ENCODE measurements at regions not wholly inside any gene's neighbourhood (a gene's known extent, or its start where the extent isn't known, plus 50 kb on each side); places are given as distances from the start of the nearest gene placed in this dataset.

GRCh38 chr10:130963786-130964522, 347.6 kb downstream of the TCERG1L start:
- WGBS (ENCODE audit: extremely low coverage, insufficient read length, low lambda C conversion rate) = no CpG with 5 or more reads among the region's 16 CpGs
- no peak overlapping the region for H3K23ac ChIP-seq (ENCODE audit: insufficient read length, low read depth, low read length)
- peaks cover 0 to 3% of the 10 kb centered on the region in 2 experiments; a peak in 3 of 4 replicates for H3K4me1 Mint-ChIP-seq

More at GRCh38 chr10:130963786-130964522, 347.6 kb downstream of the TCERG1L start:
- Histone ChIP-seq H4K5ac (ENCODE audit: insufficient read length, low read depth, low read length) (no peak overlapping the region), H4K8ac (replicated peaks; ENCODE audit: insufficient read length, low read depth, low read length) (no peak overlapping the region), H2AK5ac (ENCODE audit: insufficient read length, low read length) (no peak overlapping the region), H3K79me1 (ENCODE audit: insufficient read depth, low read depth, low read length, poor library complexity, severe bottlenecking) (no peaks in the 10 kb centered on the region), H2AFZ (ENCODE audit: low read length) (no peak overlapping the region), H4K20me1 (ENCODE audit: control insufficient read depth, insufficient read depth, insufficient read length) (no peaks in the 10 kb centered on the region), H3K27ac (ENCODE audit: insufficient read length, low read depth, low read length) (no peak overlapping the region), H3K56ac (ENCODE audit: insufficient read length, low read depth, low read length) (no peak overlapping the region), H3K4me1 (ENCODE audit: insufficient read depth, low read length) (no peaks in the 10 kb centered on the region), H3K14ac (ENCODE audit: insufficient read depth, low read length) (no peak overlapping the region; the same call in 1 of the 2 replicates), H2BK5ac (ENCODE audit: insufficient read length, low read length) (no peak overlapping the region), H3K27me3 (ENCODE audit: insufficient read depth, low read length) (no peaks in the 10 kb centered on the region), H2BK20ac (ENCODE audit: low read depth, low read length, poor library complexity, severe bottlenecking) (no peak overlapping the region), H4K91ac (ENCODE audit: insufficient read length, low read depth, low read length) (no peak overlapping the region), H3K4ac (ENCODE audit: low read depth, low read length) (no peak overlapping the region), H3K79me2 (ENCODE audit: insufficient read depth, low read length) (no peaks in the 10 kb centered on the region; the same call in 1 of the 2 replicates), H3K23me2 (ENCODE audit: insufficient read length, low read depth, low read length, poor library complexity, severe bottlenecking) (no peaks in the 10 kb centered on the region), H3K18ac (ENCODE audit: insufficient read length, low read depth, low read length) (no peak overlapping the region), H3K4me2 (ENCODE audit: insufficient read depth, insufficient read length, low read length) (no peak overlapping the region), H2BK15ac (ENCODE audit: low read depth, low read length) (no peak overlapping the region), H3T11ph (ENCODE audit: low read length) (no peak overlapping the region), H2BK120ac (ENCODE audit: low read depth, low read length, poor library complexity, severe bottlenecking) (no peak overlapping the region), H2BK12ac (ENCODE audit: insufficient read length, low read depth, low read length) (no peak overlapping the region), H3K9ac (ENCODE audit: extremely low read depth, insufficient read length, low read length) (no peak overlapping the region), H3K9me3 (ENCODE audit: control insufficient read depth, low read depth, low read length) (no peaks in the 10 kb centered on the region)
- H3K36me3 Mint-ChIP-seq (ENCODE audit: insufficient read depth in 1 of 3, low read depth in 3 of 3) = peaks cover 0 to 3% (median 0%) of the 10 kb centered on the region in 3 experiments; a peak in 2 of 7 replicates
- H3K27ac Mint-ChIP-seq = no peak overlapping the region; a peak in 1 of 7 replicates
- peaks cover 0 to 7% of the 10 kb centered on the region in 2 experiments; a peak in 4 of 5 replicates for H3K9me3 Mint-ChIP-seq
- H3K27me3 Mint-ChIP-seq (ENCODE audit: low read depth) = peaks cover 6% of the 10 kb centered on the region
- no peak for DNase-seq
- TF ChIP-seq, protein P1, sequence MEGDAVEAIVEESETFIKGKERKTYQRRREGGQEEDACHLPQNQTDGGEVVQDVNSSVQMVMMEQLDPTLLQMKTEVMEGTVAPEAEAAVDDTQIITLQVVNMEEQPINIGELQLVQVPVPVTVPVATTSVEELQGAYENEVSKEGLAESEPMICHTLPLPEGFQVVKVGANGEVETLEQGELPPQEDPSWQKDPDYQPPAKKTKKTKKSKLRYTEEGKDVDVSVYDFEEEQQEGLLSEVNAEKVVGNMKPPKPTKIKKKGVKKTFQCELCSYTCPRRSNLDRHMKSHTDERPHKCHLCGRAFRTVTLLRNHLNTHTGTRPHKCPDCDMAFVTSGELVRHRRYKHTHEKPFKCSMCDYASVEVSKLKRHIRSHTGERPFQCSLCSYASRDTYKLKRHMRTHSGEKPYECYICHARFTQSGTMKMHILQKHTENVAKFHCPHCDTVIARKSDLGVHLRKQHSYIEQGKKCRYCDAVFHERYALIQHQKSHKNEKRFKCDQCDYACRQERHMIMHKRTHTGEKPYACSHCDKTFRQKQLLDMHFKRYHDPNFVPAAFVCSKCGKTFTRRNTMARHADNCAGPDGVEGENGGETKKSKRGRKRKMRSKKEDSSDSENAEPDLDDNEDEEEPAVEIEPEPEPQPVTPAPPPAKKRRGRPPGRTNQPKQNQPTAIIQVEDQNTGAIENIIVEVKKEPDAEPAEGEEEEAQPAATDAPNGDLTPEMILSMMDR (conservative IDR thresholded peaks at IDR 0.05) = no peak
- no peak overlapping the region; a peak in 1 of 5 replicates for H3K4me3 Mint-ChIP-seq

Measured in H9 (cell line).